GM12878 (cell line): ENCODE measurements at regions not wholly inside any gene's neighbourhood (a gene's known extent, or its start where the extent isn't known, plus 50 kb on each side); places are given as distances from the start of the nearest gene placed in this dataset.

Experiments used
- CBX3 ChIP-seq: fragments of 200-600 bp; sonication (generic); IDR thresholded peaks from 2 replicates; pipeline ENCODE4 v1.6.1; 2016; ENCODE audit warnings: low read depth, borderline replicate concordance
- HDAC2 ChIP-seq: fragments of 200-600 bp; sonication (generic); IDR thresholded peaks from 2 replicates; pipeline ENCODE4 v1.6.1; 2017
- HDAC6 ChIP-seq: fragments of 200-600 bp; sonication (generic); IDR thresholded peaks from one replicate; pipeline ENCODE4 v1.8.0; 2017; ENCODE audit warnings: antibody characterized with exemption; ENCODE audit not compliant: unreplicated experiment
- KLF5 ChIP-seq: fragments of 450-650 bp; IDR thresholded peaks from 2 replicates; pipeline ENCODE4 v1.6.1; 2014; ENCODE audit warnings: mild to moderate bottlenecking; ENCODE audit not compliant: partially characterized antibody
- MEF2B ChIP-seq: fragments of 450-650 bp; IDR thresholded peaks from 2 replicates; pipeline ENCODE4 v1.6.1; 2018; ENCODE audit warnings: mild to moderate bottlenecking, moderate library complexity; ENCODE audit not compliant: partially characterized antibody, poor library complexity, severe bottlenecking
- NBN ChIP-seq: fragments of 450-650 bp; IDR thresholded peaks from 2 replicates; pipeline ENCODE4 v1.6.1; 2016
- NFYB ChIP-seq: IDR thresholded peaks from 2 replicates; pipeline ENCODE4 v1.6.1; 2011; ENCODE audit warnings: low read depth, mild to moderate bottlenecking, low read length, improper control_type of control experiment, moderate library complexity; ENCODE audit not compliant: insufficient read depth
- NR2C1 ChIP-seq: fragments of 450-650 bp; IDR thresholded peaks from 2 replicates; pipeline ENCODE4 v1.6.1; 2017; ENCODE audit warnings: antibody characterized with exemption, mild to moderate bottlenecking, moderate library complexity
- PAX8 ChIP-seq: fragments of 450-650 bp; IDR thresholded peaks from 2 replicates; pipeline ENCODE4 v1.6.1; 2017; ENCODE audit warnings: mild to moderate bottlenecking, moderate library complexity
- POLR2A ChIP-seq: IDR thresholded peaks from 2 replicates; pipeline ENCODE4 v1.6.1; 2011; ENCODE audit warnings: low read depth, mild to moderate bottlenecking, low read length
- POLR2AphosphoS2 ChIP-seq: IDR thresholded peaks from 2 replicates; pipeline ENCODE4 v1.6.1; 2011; ENCODE audit warnings: low read depth, mild to moderate bottlenecking, low read length, improper control_type of control experiment, moderate library complexity
- RBBP5 ChIP-seq: fragments of 200-600 bp; sonication (generic); conservative IDR thresholded peaks from 2 replicates; pipeline ENCODE4 v1.6.1; 2016
- RCOR1 ChIP-seq: conservative IDR thresholded peaks from 2 replicates; pipeline ENCODE4 v1.6.1; 2012; ENCODE audit warnings: low read depth, low read length, improper control_type of control experiment
- RFX5 ChIP-seq: IDR thresholded peaks from 2 replicates; pipeline ENCODE4 v1.6.1; 2011; ENCODE audit warnings: low read depth, low read length, improper control_type of control experiment
- SREBF1 ChIP-seq: IDR thresholded peaks from 2 replicates; pipeline ENCODE4 v1.6.1; 2012; ENCODE audit warnings: mild to moderate bottlenecking, low read length
- SREBF2 ChIP-seq: IDR thresholded peaks from 2 replicates; pipeline ENCODE4 v1.6.1; 2012; ENCODE audit warnings: mild to moderate bottlenecking, low read length
- SUPT20H ChIP-seq: IDR thresholded peaks from 2 replicates; pipeline ENCODE4 v1.6.1; 2011; ENCODE audit warnings: low read depth, mild to moderate bottlenecking, low read length, moderate library complexity, borderline replicate concordance; ENCODE audit not compliant: control insufficient read depth
- TBL1XR1 ChIP-seq: IDR thresholded peaks from 2 replicates; pipeline ENCODE4 v1.6.1; 2012; ENCODE audit warnings: low read depth, low read length, improper control_type of control experiment
- YBX1 ChIP-seq: fragments of 450-650 bp; IDR thresholded peaks from 2 replicates; pipeline ENCODE4 v1.6.1; 2016; ENCODE audit warnings: antibody characterized with exemption
- ZZZ3 ChIP-seq: IDR thresholded peaks from 2 replicates; pipeline ENCODE4 v1.6.1; 2011; ENCODE audit warnings: low read depth; ENCODE audit not compliant: control insufficient read depth, insufficient read length
- TF ChIP-seq, protein P1 (sequence below): fragments of 450-650 bp; IDR thresholded peaks from 2 replicates; pipeline ENCODE4 v1.6.1; 2017; ENCODE audit warnings: antibody characterized with exemption, mild to moderate bottlenecking, moderate library complexity
- TF ChIP-seq, protein P2 (sequence below): IDR thresholded peaks from 2 replicates; pipeline ENCODE4 v1.6.1; 2012; ENCODE audit warnings: low read depth, low read length, improper control_type of control experiment
- TF ChIP-seq, protein P3 (sequence below): IDR thresholded peaks from 2 replicates; pipeline ENCODE4 v1.6.1; 2011; ENCODE audit warnings: borderline replicate concordance, low read depth, mild to moderate bottlenecking, moderate library complexity, mixed read lengths, low read length; ENCODE audit not compliant: insufficient read depth; ENCODE audit errors: extremely low read length
- TF ChIP-seq, protein P4 (sequence below): IDR thresholded peaks from 2 replicates; pipeline ENCODE4 v1.6.1; 2011; ENCODE audit warnings: borderline replicate concordance, low read depth, mild to moderate bottlenecking, moderate library complexity, low read length; ENCODE audit not compliant: insufficient read depth, poor library complexity, severe bottlenecking
- TF ChIP-seq, protein P5 (sequence below): IDR thresholded peaks from 2 replicates; pipeline ENCODE4 v1.6.1; 2012; ENCODE audit warnings: low read depth, low read length, improper control_type of control experiment
- TF ChIP-seq, protein P6 (sequence below): IDR thresholded peaks from 2 replicates; pipeline ENCODE4 v1.6.1; 2012; ENCODE audit warnings: low read depth, low read length, improper control_type of control experiment

- TF ChIP-seq, protein P1, sequence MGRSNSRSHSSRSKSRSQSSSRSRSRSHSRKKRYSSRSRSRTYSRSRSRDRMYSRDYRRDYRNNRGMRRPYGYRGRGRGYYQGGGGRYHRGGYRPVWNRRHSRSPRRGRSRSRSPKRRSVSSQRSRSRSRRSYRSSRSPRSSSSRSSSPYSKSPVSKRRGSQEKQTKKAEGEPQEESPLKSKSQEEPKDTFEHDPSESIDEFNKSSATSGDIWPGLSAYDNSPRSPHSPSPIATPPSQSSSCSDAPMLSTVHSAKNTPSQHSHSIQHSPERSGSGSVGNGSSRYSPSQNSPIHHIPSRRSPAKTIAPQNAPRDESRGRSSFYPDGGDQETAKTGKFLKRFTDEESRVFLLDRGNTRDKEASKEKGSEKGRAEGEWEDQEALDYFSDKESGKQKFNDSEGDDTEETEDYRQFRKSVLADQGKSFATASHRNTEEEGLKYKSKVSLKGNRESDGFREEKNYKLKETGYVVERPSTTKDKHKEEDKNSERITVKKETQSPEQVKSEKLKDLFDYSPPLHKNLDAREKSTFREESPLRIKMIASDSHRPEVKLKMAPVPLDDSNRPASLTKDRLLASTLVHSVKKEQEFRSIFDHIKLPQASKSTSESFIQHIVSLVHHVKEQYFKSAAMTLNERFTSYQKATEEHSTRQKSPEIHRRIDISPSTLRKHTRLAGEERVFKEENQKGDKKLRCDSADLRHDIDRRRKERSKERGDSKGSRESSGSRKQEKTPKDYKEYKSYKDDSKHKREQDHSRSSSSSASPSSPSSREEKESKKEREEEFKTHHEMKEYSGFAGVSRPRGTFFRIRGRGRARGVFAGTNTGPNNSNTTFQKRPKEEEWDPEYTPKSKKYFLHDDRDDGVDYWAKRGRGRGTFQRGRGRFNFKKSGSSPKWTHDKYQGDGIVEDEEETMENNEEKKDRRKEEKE = no peak
- TF ChIP-seq YBX1 (no peak), RCOR1 (no peak), HDAC2 (no peak), SUPT20H (no peak), KLF5 (no peak), NR2C1 (no peak), ZZZ3 (no peak), POLR2A (no peak), HDAC6 (no peak), CBX3 (no peak), SREBF2 (no peak), TBL1XR1 (no peak), NFYB (no peak), RFX5 (no peak), PAX8 (no peak), MEF2B (peak; percentile 73), POLR2AphosphoS2 (no peak), SREBF1 (no peak), NBN (peak; percentile 63; the same call in 1 of the 2 replicates), RBBP5 (no peak)
- TF ChIP-seq, protein P2, sequence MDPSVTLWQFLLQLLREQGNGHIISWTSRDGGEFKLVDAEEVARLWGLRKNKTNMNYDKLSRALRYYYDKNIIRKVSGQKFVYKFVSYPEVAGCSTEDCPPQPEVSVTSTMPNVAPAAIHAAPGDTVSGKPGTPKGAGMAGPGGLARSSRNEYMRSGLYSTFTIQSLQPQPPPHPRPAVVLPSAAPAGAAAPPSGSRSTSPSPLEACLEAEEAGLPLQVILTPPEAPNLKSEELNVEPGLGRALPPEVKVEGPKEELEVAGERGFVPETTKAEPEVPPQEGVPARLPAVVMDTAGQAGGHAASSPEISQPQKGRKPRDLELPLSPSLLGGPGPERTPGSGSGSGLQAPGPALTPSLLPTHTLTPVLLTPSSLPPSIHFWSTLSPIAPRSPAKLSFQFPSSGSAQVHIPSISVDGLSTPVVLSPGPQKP = no peak
- TF ChIP-seq, protein P3, sequence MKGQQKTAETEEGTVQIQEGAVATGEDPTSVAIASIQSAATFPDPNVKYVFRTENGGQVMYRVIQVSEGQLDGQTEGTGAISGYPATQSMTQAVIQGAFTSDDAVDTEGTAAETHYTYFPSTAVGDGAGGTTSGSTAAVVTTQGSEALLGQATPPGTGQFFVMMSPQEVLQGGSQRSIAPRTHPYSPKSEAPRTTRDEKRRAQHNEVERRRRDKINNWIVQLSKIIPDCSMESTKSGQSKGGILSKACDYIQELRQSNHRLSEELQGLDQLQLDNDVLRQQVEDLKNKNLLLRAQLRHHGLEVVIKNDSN = no peak
- TF ChIP-seq, protein P4, sequence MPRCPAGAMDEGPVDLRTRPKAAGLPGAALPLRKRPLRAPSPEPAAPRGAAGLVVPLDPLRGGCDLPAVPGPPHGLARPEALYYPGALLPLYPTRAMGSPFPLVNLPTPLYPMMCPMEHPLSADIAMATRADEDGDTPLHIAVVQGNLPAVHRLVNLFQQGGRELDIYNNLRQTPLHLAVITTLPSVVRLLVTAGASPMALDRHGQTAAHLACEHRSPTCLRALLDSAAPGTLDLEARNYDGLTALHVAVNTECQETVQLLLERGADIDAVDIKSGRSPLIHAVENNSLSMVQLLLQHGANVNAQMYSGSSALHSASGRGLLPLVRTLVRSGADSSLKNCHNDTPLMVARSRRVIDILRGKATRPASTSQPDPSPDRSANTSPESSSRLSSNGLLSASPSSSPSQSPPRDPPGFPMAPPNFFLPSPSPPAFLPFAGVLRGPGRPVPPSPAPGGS = no peak
- TF ChIP-seq, protein P5, sequence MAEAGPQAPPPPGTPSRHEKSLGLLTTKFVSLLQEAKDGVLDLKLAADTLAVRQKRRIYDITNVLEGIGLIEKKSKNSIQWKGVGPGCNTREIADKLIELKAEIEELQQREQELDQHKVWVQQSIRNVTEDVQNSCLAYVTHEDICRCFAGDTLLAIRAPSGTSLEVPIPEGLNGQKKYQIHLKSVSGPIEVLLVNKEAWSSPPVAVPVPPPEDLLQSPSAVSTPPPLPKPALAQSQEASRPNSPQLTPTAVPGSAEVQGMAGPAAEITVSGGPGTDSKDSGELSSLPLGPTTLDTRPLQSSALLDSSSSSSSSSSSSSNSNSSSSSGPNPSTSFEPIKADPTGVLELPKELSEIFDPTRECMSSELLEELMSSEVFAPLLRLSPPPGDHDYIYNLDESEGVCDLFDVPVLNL = no peak
- TF ChIP-seq, protein P6, sequence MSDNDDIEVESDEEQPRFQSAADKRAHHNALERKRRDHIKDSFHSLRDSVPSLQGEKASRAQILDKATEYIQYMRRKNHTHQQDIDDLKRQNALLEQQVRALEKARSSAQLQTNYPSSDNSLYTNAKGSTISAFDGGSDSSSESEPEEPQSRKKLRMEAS = no peak
Measured at GRCh38 chr2:6353669-6354068, 512.0 kb downstream of the CMPK2 start (continued).
